ENCODE measurements at regions not wholly inside any gene's neighbourhood (a gene's known extent, or its start where the extent isn't known, plus 50 kb on each side); places are given as distances from the start of the nearest gene placed in this dataset.
A peak's percentile ranks its signal among the peaks of the same experiment; 100 is the strongest.

DNA sequence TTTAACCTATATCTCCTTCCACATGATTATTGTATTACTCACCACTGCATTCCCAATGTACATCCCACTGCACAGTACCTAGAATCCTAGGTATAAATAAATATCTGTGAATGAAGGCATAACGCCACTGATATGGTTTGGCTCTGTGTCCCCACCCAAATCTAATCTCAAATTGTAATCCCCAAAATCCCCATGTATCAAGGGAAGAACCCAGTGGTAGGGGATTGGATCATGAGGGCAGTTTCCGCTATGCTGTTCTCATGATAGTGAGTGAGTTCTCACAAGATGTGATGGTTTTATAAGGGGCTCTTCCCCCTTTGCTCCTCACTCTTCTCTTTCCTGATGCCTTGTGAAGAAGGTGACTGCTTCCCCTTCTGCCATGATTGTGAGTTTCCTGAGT is 599.0 kb upstream of the ADGRL2 start:
- Histone ChIP-seq H3K4ac (replicated peaks; ENCODE audit: insufficient read length, low read depth, low read length) (no peak overlapping the region), H3K79me1 (ENCODE audit: low read depth, low read length) (no peaks in the 10 kb centered on the region), H3K14ac (ENCODE audit: insufficient read length) (no peak overlapping the region), H2BK12ac (ENCODE audit: low read depth, low read length) (no peak overlapping the region), H3K23ac (ENCODE audit: insufficient read length) (no peak overlapping the region), H3K9ac (replicated peaks in 1 of 4; ENCODE audit: extremely low read depth in 1 of 4, low read depth in 3 of 4, low read length in 3 of 4) (no peak overlapping the region), H3K36me3 (ENCODE audit: control insufficient read depth in 2 of 4, insufficient read depth in 4 of 4, low read length in 3 of 4) (no peaks in the 10 kb centered on the region), H4K91ac (replicated peaks; ENCODE audit: insufficient read length, low read length) (no peak overlapping the region), H3K9me3 (ENCODE audit: insufficient read depth in 2 of 2, low read depth in 1 of 2, low read length in 1 of 2) (no peaks in the 10 kb centered on the region), H3K27ac (ENCODE audit: low read depth, low read length) (no peak overlapping the region), H3K4me3 (ENCODE audit: extremely low read depth in 1 of 4, insufficient read depth in 2 of 4, low read depth in 3 of 4, low read length in 4 of 4) (no peak overlapping the region), H2AK5ac (ENCODE audit: low read depth, low read length) (no peak overlapping the region), H4K5ac (ENCODE audit: insufficient read length, low read depth, low read length) (no peak overlapping the region), H3K4me1 (replicated peaks in 1 of 4; ENCODE audit: control insufficient read depth in 3 of 4, insufficient read depth in 4 of 4, low read length in 3 of 4) (peaks cover 0 to 8% (median 1%) of the 10 kb centered on the region in 4 experiments; a peak in 2 of 7 replicates), H2AFZ (ENCODE audit: low read length) (no peak overlapping the region), H3K18ac (ENCODE audit: extremely low read depth, low read length) (no peak overlapping the region), H2BK120ac (replicated peaks; ENCODE audit: low read depth, low read length) (no peak overlapping the region), H4K20me1 (replicated peaks in 1 of 2; ENCODE audit: control insufficient read depth in 1 of 2, insufficient read depth in 2 of 2, low read length in 2 of 2) (no peaks in the 10 kb centered on the region), H3K23me2 (ENCODE audit: low read depth, low read length) (no peaks in the 10 kb centered on the region; the same call in 1 of the 2 replicates), H3K4me2 (ENCODE audit: insufficient read depth in 1 of 2, low read depth in 2 of 2, low read length in 2 of 2) (no peak overlapping the region), H3K79me2 (ENCODE audit: control insufficient read depth in 1 of 2, insufficient read depth in 2 of 2, low read length in 2 of 2) (no peaks in the 10 kb centered on the region), H3K56ac (replicated peaks; ENCODE audit: insufficient read length, low read depth, low read length) (no peak overlapping the region), H2BK15ac (ENCODE audit: low read length) (no peak overlapping the region), H2BK20ac (ENCODE audit: low read length) (0 out of 2 replicates have a peak overlapping the region, but pooled peaks have one; percentile 44), H2BK5ac (ENCODE audit: low read depth, low read length) (no peak overlapping the region), H4K8ac (ENCODE audit: extremely low read depth, insufficient read depth, low read length) (no peak overlapping the region), H3K27me3 (replicated peaks in 1 of 4; ENCODE audit: control insufficient read depth in 3 of 4, extremely low read depth in 1 of 4, insufficient read depth in 3 of 4, low read length in 3 of 4) (no peaks in the 10 kb centered on the region)
- ChIA-PET CTCF (ENCODE audit: partially characterized antibody) (no interaction called here), POLR2A (ENCODE audit: partially characterized antibody) (no interaction called here)
- FAIRE-seq = no peak
- no peak for DNase-seq (ENCODE audit: low read depth in 1 of 2, low spot score in 2 of 2)
- WGBS, 2 experiments (ENCODE audit: extremely low coverage in 1 of 2, insufficient coverage in 1 of 2, insufficient read length in 1 of 2, insufficient replicate concordance in 2 of 2, low coverage in 1 of 2, low lambda C conversion rate in 2 of 2, missing lambda C conversion rate in 1 of 2) = 91% methylated on average over 2 of the region's 2 CpGs; no CpG with 5 or more reads in 1 of the 2 experiments
- no peak for TF ChIP-seq CBX8 (IDR thresholded peaks at IDR 0.05; ENCODE audit: borderline replicate concordance, low read depth, low read length)
- no peak for TF ChIP-seq RXRA (IDR thresholded peaks at IDR 0.05; ENCODE audit: insufficient read depth, low read depth, low read length)
- TF ChIP-seq SIX5 (IDR thresholded peaks at IDR 0.05; ENCODE audit: low read depth, low read length) = no peak
- no peak for TF ChIP-seq NANOG (IDR thresholded peaks at IDR 0.05; ENCODE audit: insufficient read depth, low read depth, low read length, poor library complexity, severe bottlenecking)

Measured in H1 (cell line).